ENCODE measurements at regions not wholly inside any gene's neighbourhood (a gene's known extent, or its start where the extent isn't known, plus 50 kb on each side); places are given as distances from the start of the nearest gene placed in this dataset.

- Histone ChIP-seq H3K27me3 (ENCODE audit: low read length) (no peaks in the 10 kb centered on the region), H3K36me3 (ENCODE audit: low read length) (no peaks in the 10 kb centered on the region), H3K27ac (ENCODE audit: low read depth, low read length) (no peak overlapping the region), H3K9ac (ENCODE audit: low read length) (no peak overlapping the region), H3K9me3 (ENCODE audit: insufficient read depth, low read length) (no peaks in the 10 kb centered on the region), H3F3A (ENCODE audit: insufficient read depth) (no peaks in the 10 kb centered on the region), H4K20me1 (ENCODE audit: low read depth, low read length) (no peaks in the 10 kb centered on the region), H3K4me3 (ENCODE audit: insufficient read depth, low read length, poor library complexity, severe bottlenecking) (no peak overlapping the region), H3K79me2 (ENCODE audit: insufficient read depth, low read length) (no peaks in the 10 kb centered on the region), H3K9me2 (replicated peaks; ENCODE audit: insufficient read depth, low read length) (no peaks in the 10 kb centered on the region), H2AFZ (ENCODE audit: low read depth, low read length, severe bottlenecking) (peak overlapping the region; percentile 68), H3K4me2 (ENCODE audit: low read depth, low read length, poor library complexity, severe bottlenecking) (peak overlapping the region; percentile 51)
- TF ChIP-seq EZH2phosphoT487 (conservative IDR thresholded peaks at IDR 0.05; ENCODE audit: low read length) = no peak
- TF ChIP-seq CTCF (IDR thresholded peaks at IDR 0.05; ENCODE audit: insufficient read depth, low read length, poor library complexity, severe bottlenecking) = no peak
Measured at GRCh38 chr4:135144498-135144897, 942.9 kb upstream of the PABPC4L start.

GRCh38 chr4:135124196-135124595 lies 922.6 kb upstream of the PABPC4L start:
- no peak for TF ChIP-seq CTCF (IDR thresholded peaks at IDR 0.05; ENCODE audit: insufficient read depth, low read length, poor library complexity, severe bottlenecking)
- no peak for TF ChIP-seq EZH2phosphoT487 (conservative IDR thresholded peaks at IDR 0.05; ENCODE audit: low read length)
- Histone ChIP-seq H3F3A (ENCODE audit: insufficient read depth) (no peaks in the 10 kb centered on the region), H3K4me2 (ENCODE audit: low read depth, low read length, poor library complexity, severe bottlenecking) (no peak overlapping the region), H3K9me2 (replicated peaks; ENCODE audit: insufficient read depth, low read length) (no peaks in the 10 kb centered on the region), H2AFZ (ENCODE audit: low read depth, low read length, severe bottlenecking) (no peak overlapping the region), H4K20me1 (ENCODE audit: low read depth, low read length) (no peaks in the 10 kb centered on the region), H3K9ac (ENCODE audit: low read length) (no peak overlapping the region), H3K36me3 (ENCODE audit: low read length) (no peaks in the 10 kb centered on the region), H3K27ac (ENCODE audit: low read depth, low read length) (no peak overlapping the region), H3K9me3 (ENCODE audit: insufficient read depth, low read length) (no peaks in the 10 kb centered on the region), H3K4me3 (ENCODE audit: insufficient read depth, low read length, poor library complexity, severe bottlenecking) (no peak overlapping the region), H3K79me2 (ENCODE audit: insufficient read depth, low read length) (no peaks in the 10 kb centered on the region), H3K27me3 (ENCODE audit: low read length) (no peaks in the 10 kb centered on the region)

GRCh38 chr4:135123632-135124031 lies 922.0 kb upstream of the PABPC4L start:
- Histone ChIP-seq H2AFZ (ENCODE audit: low read depth, low read length, severe bottlenecking) (no peak overlapping the region), H3K4me3 (ENCODE audit: insufficient read depth, low read length, poor library complexity, severe bottlenecking) (no peak overlapping the region), H3F3A (ENCODE audit: insufficient read depth) (no peaks in the 10 kb centered on the region), H3K27ac (ENCODE audit: low read depth, low read length) (no peak overlapping the region), H4K20me1 (ENCODE audit: low read depth, low read length) (no peaks in the 10 kb centered on the region), H3K27me3 (ENCODE audit: low read length) (no peaks in the 10 kb centered on the region), H3K9me3 (ENCODE audit: insufficient read depth, low read length) (no peaks in the 10 kb centered on the region), H3K36me3 (ENCODE audit: low read length) (no peaks in the 10 kb centered on the region), H3K9ac (ENCODE audit: low read length) (no peak overlapping the region), H3K79me2 (ENCODE audit: insufficient read depth, low read length) (no peaks in the 10 kb centered on the region), H3K4me2 (ENCODE audit: low read depth, low read length, poor library complexity, severe bottlenecking) (no peak overlapping the region), H3K9me2 (replicated peaks; ENCODE audit: insufficient read depth, low read length) (no peaks in the 10 kb centered on the region)
- no peak for TF ChIP-seq EZH2phosphoT487 (conservative IDR thresholded peaks at IDR 0.05; ENCODE audit: low read length)
- TF ChIP-seq CTCF (IDR thresholded peaks at IDR 0.05; ENCODE audit: insufficient read depth, low read length, poor library complexity, severe bottlenecking) = no peak

All from SU-DHL-6 (cell line).